Uterus (tissue), 3 donors: ENCODE measurements at regions not wholly inside any gene's neighbourhood (a gene's known extent, or its start where the extent isn't known, plus 50 kb on each side); places are given as distances from the start of the nearest gene placed in this dataset.

Experiments
- DNase-seq, 2 donors: peaks; one replicate each; pipeline ENCODE4 v3.0.0-alpha.2; 2019 to 2020
- H3K27ac ChIP-seq, 2 donors: fragments of 200-600 bp; sonication (generic); 1 replicate in 1 of 2; 2 replicates in 1 of 2; pipeline ENCODE4 v1.5.1; 2016 to 2018
- H3K27me3 ChIP-seq, 2 donors: fragments of 200-600 bp; sonication (generic); one replicate each; pipeline ENCODE4 v1.5.1; 2018 to 2019; ENCODE audit warnings: control low read depth in 1 of 2
- H3K36me3 ChIP-seq, 2 donors: fragments of 200-600 bp; sonication (generic); one replicate each; pipeline ENCODE4 v1.5.1; 2019; ENCODE audit warnings: control low read depth in 1 of 2
- H3K4me1 ChIP-seq, 2 donors: fragments of 200-600 bp; sonication (generic); one replicate each; pipeline ENCODE4 v1.5.1; 2018 to 2019; ENCODE audit warnings: control low read depth in 1 of 2
- H3K4me3 ChIP-seq, 2 donors: fragments of 200-600 bp; sonication (generic); 1 replicate in 1 of 2; 2 replicates in 1 of 2; pipeline ENCODE4 v1.5.1; 2018 to 2019; ENCODE audit warnings: mild to moderate bottlenecking in 1 of 2
- H3K9me3 ChIP-seq, 2 donors: fragments of 200-600 bp; sonication (generic); one replicate each; pipeline ENCODE4 v1.5.1; 2019; ENCODE audit warnings: control low read depth in 1 of 2
- CTCF ChIP-seq, 4 experiments: fragments of 200-600 bp in 2 of 4; fragments of 450-650 bp in 2 of 4; sonication (generic) in 2 of 4; IDR thresholded peaks; one replicate each; pipeline ENCODE4 v1.5.1; 2016 to 2019; ENCODE audit warnings: antibody characterized with exemption in 4 of 4, mild to moderate bottlenecking in 2 of 4, moderate library complexity in 1 of 4
- POLR2A ChIP-seq, 2 donors: fragments of 450-650 bp; IDR thresholded peaks; one replicate each; pipeline ENCODE4 v1.6.1; 2016; ENCODE audit warnings: antibody characterized with exemption in 2 of 2, mild to moderate bottlenecking in 1 of 2, moderate library complexity in 1 of 2
- intact Hi-C: fragments of 100-400 bp; cut with DNase I; formaldehyde crosslinking; loops from one replicate; pipeline ENCODE4 v1.15.1; 2023; ENCODE audit warnings: low total_unique reads
- donor health status: DM: yes; HTN: yes; CAD: no.

- no peak for TF ChIP-seq POLR2A (IDR thresholded peaks at IDR 0.05)
- no peak for TF ChIP-seq CTCF (IDR thresholded peaks at IDR 0.05)
- H3K9me3 ChIP-seq, result no peaks in the 10 kb centered on the region
- H3K27me3 ChIP-seq, result no peaks in the 10 kb centered on the region
- no peaks in the 10 kb centered on the region for H3K4me1 ChIP-seq
- no peak for DNase-seq
- no peak overlapping the region for H3K4me3 ChIP-seq
- intact Hi-C loops, result no loop called here
- no peak overlapping the region for H3K27ac ChIP-seq
- H3K36me3 ChIP-seq, result no peaks in the 10 kb centered on the region
Observed at GRCh38 chr11:87942786-87943185, 232.5 kb downstream of the RAB38 start.

- TF ChIP-seq POLR2A (IDR thresholded peaks at IDR 0.05) (no peak), CTCF (IDR thresholded peaks at IDR 0.05) (no peak)
- Histone ChIP-seq H3K4me1 (no peaks in the 10 kb centered on the region), H3K27me3 (no peaks in the 10 kb centered on the region), H3K36me3 (no peaks in the 10 kb centered on the region), H3K27ac (no peak overlapping the region), H3K9me3 (no peaks in the 10 kb centered on the region), H3K4me3 (no peak overlapping the region)
- intact Hi-C loops, result no loop called here
- no peak for DNase-seq
Observed at GRCh38 chr11:87934182-87934581, 241.1 kb downstream of the RAB38 start.

- intact Hi-C loops, result no loop called here
- H3K27me3 ChIP-seq, result no peaks in the 10 kb centered on the region
- H3K27ac ChIP-seq, result no peak overlapping the region
- no peaks in the 10 kb centered on the region for H3K9me3 ChIP-seq
- H3K36me3 ChIP-seq, result no peaks in the 10 kb centered on the region
- no peak for DNase-seq
- H3K4me1 ChIP-seq, result no peaks in the 10 kb centered on the region
- H3K4me3 ChIP-seq, result no peak overlapping the region
- no peak for TF ChIP-seq CTCF (IDR thresholded peaks at IDR 0.05)
- no peak for TF ChIP-seq POLR2A (IDR thresholded peaks at IDR 0.05)
Observed at GRCh38 chr11:87926250-87926970, 248.8 kb downstream of the RAB38 start.

- no peak overlapping the region for H3K4me3 ChIP-seq
- no peak overlapping the region for H3K27ac ChIP-seq
- intact Hi-C loops, result no loop called here
- H3K36me3 ChIP-seq, result no peaks in the 10 kb centered on the region
- H3K27me3 ChIP-seq, result no peaks in the 10 kb centered on the region
- TF ChIP-seq POLR2A (IDR thresholded peaks at IDR 0.05) (no peak), CTCF (IDR thresholded peaks at IDR 0.05) (no peak)
- no peaks in the 10 kb centered on the region for H3K9me3 ChIP-seq
- DNase-seq, result no peak
- H3K4me1 ChIP-seq, result no peaks in the 10 kb centered on the region
Observed at GRCh38 chr11:87924125-87924524, 251.1 kb downstream of the RAB38 start.

GRCh38 chr11:87917111-87917510 is 258.1 kb downstream of the RAB38 start:
- Histone ChIP-seq H3K36me3 (peaks cover 0 to 2% of the 10 kb centered on the region in 2 donors), H3K9me3 (no peaks in the 10 kb centered on the region), H3K4me1 (no peaks in the 10 kb centered on the region), H3K27me3 (no peaks in the 10 kb centered on the region), H3K4me3 (no peak overlapping the region), H3K27ac (no peak overlapping the region)
- intact Hi-C loops, result no loop called here
- TF ChIP-seq POLR2A (IDR thresholded peaks at IDR 0.05) (no peak), CTCF (IDR thresholded peaks at IDR 0.05) (no peak)
- no peak for DNase-seq
